ENCODE measurements at regions not wholly inside any gene's neighbourhood (a gene's known extent, or its start where the extent isn't known, plus 50 kb on each side); places are given as distances from the start of the nearest gene placed in this dataset.
"Not testable (repeated sequence)": the region's sequence is repeated elsewhere in the genome, so short reads cannot be mapped to it uniquely, and the experiment has no call there.

GRCh38 chr3:139113993-139114375 is 69.3 kb upstream of the PRR23C start:
- Histone ChIP-seq H3K4me1 (no peaks in the 10 kb centered on the region), H3K27me3 (no peaks in the 10 kb centered on the region), H3K36me3 (ENCODE audit: low read depth, missing control alignments) (no peaks in the 10 kb centered on the region), H3K4me3 (no peak overlapping the region), H3K9me3 (no peaks in the 10 kb centered on the region), H3K27ac (no peak overlapping the region)
- TF ChIP-seq POLR2A (IDR thresholded peaks at IDR 0.05): no peak
- TF ChIP-seq CTCF (IDR thresholded peaks at IDR 0.05): no peak
- no peak for DNase-seq
- intact Hi-C loops (cut with DNase I; ENCODE audit: low total_unique reads): loop anchor here (10.0 kb wide), 1 partner anchor 211 kb away; no protein-coding TSS in a partner anchor
- 91 to 94% methylated on average over 3 to 4 of the region's 4 CpGs for WGBS, 2 donors

GRCh38 chr3:139116631-139117030 is 71.9 kb upstream of the PRR23C start:
- H3K36me3 ChIP-seq (ENCODE audit: low read depth, missing control alignments): not testable (repeated sequence)

GRCh38 chr3:139117136-139117675 is 72.5 kb upstream of the PRR23C start:
- no peak for DNase-seq
- Histone ChIP-seq H3K4me1 (no peaks in the 10 kb centered on the region), H3K27ac (no peak overlapping the region), H3K27me3 (no peaks in the 10 kb centered on the region), H3K36me3 (ENCODE audit: low read depth, missing control alignments) (no peaks in the 10 kb centered on the region), H3K9me3 (no peaks in the 10 kb centered on the region), H3K4me3 (no peak overlapping the region)
- WGBS, 2 donors: 80 to 88% methylated on average over 1 of the region's 1 CpG
- intact Hi-C loops (cut with DNase I; ENCODE audit: low total_unique reads): loop anchor here (10.0 kb wide), 1 partner anchor 208 kb away; no protein-coding TSS in a partner anchor
- no peak for TF ChIP-seq POLR2A (IDR thresholded peaks at IDR 0.05)
- no peak for TF ChIP-seq CTCF (IDR thresholded peaks at IDR 0.05)

More at GRCh38 chr3:139116631-139117030, 71.9 kb upstream of the PRR23C start:
- intact Hi-C loops (cut with DNase I; ENCODE audit: low total_unique reads): loop anchor here (10.0 kb wide), 1 partner anchor 208 kb away; no protein-coding TSS in a partner anchor
- DNase-seq, H3K27me3 ChIP-seq, H3K4me3 ChIP-seq, H3K27ac ChIP-seq, H3K9me3 ChIP-seq, H3K4me1 ChIP-seq: not testable (repeated sequence)
- 93 to 94% methylated on average over 7 of the region's 7 CpGs for WGBS, 2 donors

GRCh38 chr3:139117883-139118760 is 73.4 kb upstream of the PRR23C start:
- Histone ChIP-seq H3K27me3 (no peaks in the 10 kb centered on the region), H3K4me3 (no peak overlapping the region), H3K4me1 (no peaks in the 10 kb centered on the region), H3K9me3 (no peaks in the 10 kb centered on the region), H3K36me3 (ENCODE audit: low read depth, missing control alignments) (no peaks in the 10 kb centered on the region), H3K27ac (no peak overlapping the region)
- DNase-seq: no peak
- TF ChIP-seq CTCF (IDR thresholded peaks at IDR 0.05) (no peak), POLR2A (IDR thresholded peaks at IDR 0.05) (no peak)
- 86 to 96% methylated on average over 5 to 7 of the region's 7 CpGs for WGBS, 2 donors
- intact Hi-C loops (cut with DNase I; ENCODE audit: low total_unique reads): loop anchor here (10.0 kb wide), 1 partner anchor 207 kb away; no protein-coding TSS in a partner anchor

GRCh38 chr3:139118835-139119234 is 74.1 kb upstream of the PRR23C start:
- H3K27me3 ChIP-seq: no peaks in the 10 kb centered on the region
- intact Hi-C loops (cut with DNase I; ENCODE audit: low total_unique reads): loop anchor here (10.0 kb wide), 1 partner anchor 206 kb away; no protein-coding TSS in a partner anchor
- no peaks in the 10 kb centered on the region for H3K36me3 ChIP-seq (ENCODE audit: low read depth, missing control alignments)
- H3K4me1 ChIP-seq: no peaks in the 10 kb centered on the region
- no peak for DNase-seq
- no peak overlapping the region for H3K27ac ChIP-seq
- WGBS, 2 donors: 87 to 88% methylated on average over 4 of the region's 4 CpGs
- no peak overlapping the region for H3K4me3 ChIP-seq
- H3K9me3 ChIP-seq: no peaks in the 10 kb centered on the region
- TF ChIP-seq CTCF (IDR thresholded peaks at IDR 0.05) (no peak), POLR2A (IDR thresholded peaks at IDR 0.05) (no peak)
